ENCODE measurements at regions not wholly inside any gene's neighbourhood (a gene's known extent, or its start where the extent isn't known, plus 50 kb on each side); places are given as distances from the start of the nearest gene placed in this dataset.
"Not testable (repeated sequence)": the region's sequence is repeated elsewhere in the genome, so short reads cannot be mapped to it uniquely, and the experiment has no call there.

DNA sequence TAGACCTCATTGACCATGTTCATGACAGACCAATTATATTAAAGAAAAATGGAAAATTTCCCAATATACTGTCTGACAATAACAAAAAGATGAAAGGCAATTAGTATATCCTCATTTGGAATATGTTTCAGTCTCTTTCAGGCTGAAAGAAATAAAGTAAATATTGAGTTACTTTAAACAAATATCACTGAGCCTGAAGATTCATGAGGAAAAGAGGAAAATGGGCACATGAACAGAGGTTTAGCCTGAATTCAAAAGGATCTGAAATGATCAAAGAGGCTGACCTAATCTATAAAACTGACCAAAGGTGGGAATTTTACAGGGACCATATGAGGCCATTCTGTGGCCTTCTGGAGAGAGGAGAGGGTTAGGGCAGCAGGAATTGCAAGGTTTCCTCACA, 771.5 kb upstream of the CDH18 start:
- H3K9me3 ChIP-seq (ENCODE audit: low read depth); H3K27me3 ChIP-seq: not testable (repeated sequence)

DNA sequence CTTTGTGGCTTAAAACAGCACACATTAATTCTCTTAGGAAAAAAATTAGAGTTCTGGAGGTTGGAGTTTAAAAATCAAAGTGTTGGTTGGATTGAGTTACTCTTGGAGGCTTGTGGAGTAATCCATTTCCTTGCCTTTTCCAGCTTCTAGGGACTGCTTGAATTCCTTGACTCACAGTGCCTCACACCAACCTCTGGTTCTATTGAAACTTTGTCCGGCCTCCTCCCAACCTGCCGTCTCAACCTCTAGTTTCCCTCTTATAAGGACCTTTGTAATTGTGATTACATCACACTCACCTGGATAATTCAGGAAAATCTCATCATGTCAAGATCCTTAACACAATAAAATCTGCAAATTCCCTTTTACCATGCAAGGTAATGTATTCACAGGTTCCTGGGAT, 764.2 kb upstream of the CDH18 start:
- H3K4me3 ChIP-seq; H3K4me1 ChIP-seq (ENCODE audit: low read depth); H3K36me3 ChIP-seq; H3K27ac ChIP-seq; H3K9me3 ChIP-seq (ENCODE audit: low read depth); H3K27me3 ChIP-seq; DNase-seq (ENCODE audit: low read depth in 1 of 2, low spot score in 1 of 2): not testable (repeated sequence)

More for the DNA sequence above, 771.5 kb upstream of the CDH18 start:
- not testable (repeated sequence) for H3K36me3 ChIP-seq; H3K4me1 ChIP-seq (ENCODE audit: low read depth); H3K4me3 ChIP-seq; DNase-seq (ENCODE audit: low read depth in 1 of 2, low spot score in 1 of 2); H3K27ac ChIP-seq

DNA sequence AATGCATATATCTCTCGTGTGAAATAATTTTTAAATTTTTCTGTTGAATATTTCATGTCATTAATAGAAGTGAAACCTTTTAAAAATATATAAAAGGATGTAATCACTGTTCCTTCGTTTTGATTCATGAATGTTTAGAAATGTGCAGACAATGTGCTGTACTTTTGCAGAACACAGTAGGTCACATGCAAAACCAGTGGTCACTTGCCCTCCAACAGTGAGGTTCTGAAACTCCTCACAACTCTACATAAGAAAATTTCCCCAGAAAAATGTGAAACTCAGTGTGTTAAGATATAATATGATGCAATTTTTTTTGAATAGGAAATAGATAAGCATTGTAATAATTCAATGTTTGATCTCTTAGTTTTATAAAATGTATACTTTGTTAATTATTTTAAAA, 747.7 kb upstream of the CDH18 start:
- not testable (repeated sequence) for H3K4me1 ChIP-seq (ENCODE audit: low read depth); H3K27me3 ChIP-seq; H3K36me3 ChIP-seq; H3K9me3 ChIP-seq (ENCODE audit: low read depth); H3K4me3 ChIP-seq; DNase-seq (ENCODE audit: low read depth in 1 of 2, low spot score in 1 of 2); H3K27ac ChIP-seq

DNA sequence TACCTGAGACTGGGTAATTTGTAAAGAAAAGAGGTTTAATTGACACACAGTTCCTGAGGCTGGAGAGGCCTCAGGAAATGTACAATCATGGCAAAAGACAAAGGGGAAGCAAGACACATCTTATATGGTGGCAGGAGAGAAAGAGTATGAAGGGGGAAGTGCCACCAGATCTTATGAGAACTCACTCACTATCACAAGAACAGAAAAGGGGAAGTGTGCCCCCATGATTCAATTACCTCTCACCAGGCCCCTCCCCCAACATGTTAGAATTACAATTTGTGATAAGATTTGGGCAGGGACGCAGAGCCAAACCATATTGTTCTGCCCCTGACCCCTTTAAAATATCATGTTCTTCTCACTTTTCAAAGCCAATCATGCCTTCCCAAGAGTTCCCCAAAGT, 744.2 kb upstream of the CDH18 start:
- H3K9me3 ChIP-seq (ENCODE audit: low read depth); H3K4me3 ChIP-seq; H3K4me1 ChIP-seq (ENCODE audit: low read depth); H3K27me3 ChIP-seq; DNase-seq (ENCODE audit: low read depth in 1 of 2, low spot score in 1 of 2); H3K27ac ChIP-seq; H3K36me3 ChIP-seq: not testable (repeated sequence)

DNA sequence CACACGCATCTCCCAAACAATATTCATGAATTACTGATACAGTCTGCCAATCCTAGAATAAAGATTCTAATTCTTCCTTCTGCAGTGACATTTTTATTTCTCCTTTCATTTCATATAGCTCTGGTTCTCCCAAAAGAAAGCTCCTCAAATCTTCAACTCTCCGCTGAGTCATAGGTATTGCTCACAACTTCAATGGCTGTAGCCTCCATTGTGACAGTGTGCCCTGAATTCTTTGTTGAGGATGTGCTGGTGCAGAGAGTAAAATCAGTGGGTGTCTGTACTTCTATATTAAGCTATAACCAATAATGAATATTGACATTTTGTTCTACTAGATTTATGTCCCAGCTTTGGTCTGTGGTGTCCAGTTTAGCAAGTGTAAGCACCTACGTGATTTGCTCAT, 733.3 kb upstream of the CDH18 start:
- not testable (repeated sequence) for DNase-seq (ENCODE audit: low read depth in 1 of 2, low spot score in 1 of 2); H3K27me3 ChIP-seq; H3K36me3 ChIP-seq; H3K27ac ChIP-seq; H3K4me1 ChIP-seq (ENCODE audit: low read depth); H3K9me3 ChIP-seq (ENCODE audit: low read depth); H3K4me3 ChIP-seq

DNA sequence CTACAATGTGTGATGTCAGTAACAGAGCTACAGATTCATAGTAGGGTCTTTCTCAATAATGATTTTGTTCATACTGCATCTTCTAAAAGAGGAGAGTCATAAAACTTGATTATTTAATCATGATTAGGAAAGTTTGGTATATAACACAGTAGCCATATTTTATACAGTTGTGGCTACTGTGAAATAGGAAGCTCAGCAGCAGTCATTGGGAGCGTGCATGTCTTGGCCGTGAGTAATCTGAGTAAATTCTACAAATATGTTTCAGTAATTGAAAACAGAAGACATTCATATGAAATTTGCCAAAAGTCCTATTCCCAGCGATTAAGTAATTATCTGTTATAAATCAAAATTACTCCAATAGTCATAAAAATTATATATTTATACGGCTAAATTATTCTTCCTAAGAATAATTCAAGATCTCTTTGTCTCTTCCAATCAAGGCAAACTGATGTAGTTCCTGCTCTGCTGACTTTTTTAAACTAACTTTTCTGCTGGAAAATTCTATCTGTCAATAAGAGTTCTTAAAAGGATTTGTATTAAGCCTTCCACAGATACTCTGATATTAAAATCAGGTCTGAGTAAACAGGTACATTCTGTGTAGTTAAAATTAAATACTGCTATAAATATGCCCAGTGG, 723.6 kb upstream of the CDH18 start:
- H3K27ac ChIP-seq; H3K4me3 ChIP-seq; H3K27me3 ChIP-seq; H3K9me3 ChIP-seq (ENCODE audit: low read depth); H3K4me1 ChIP-seq (ENCODE audit: low read depth); H3K36me3 ChIP-seq; DNase-seq (ENCODE audit: low read depth in 1 of 2, low spot score in 1 of 2): not testable (repeated sequence)

DNA sequence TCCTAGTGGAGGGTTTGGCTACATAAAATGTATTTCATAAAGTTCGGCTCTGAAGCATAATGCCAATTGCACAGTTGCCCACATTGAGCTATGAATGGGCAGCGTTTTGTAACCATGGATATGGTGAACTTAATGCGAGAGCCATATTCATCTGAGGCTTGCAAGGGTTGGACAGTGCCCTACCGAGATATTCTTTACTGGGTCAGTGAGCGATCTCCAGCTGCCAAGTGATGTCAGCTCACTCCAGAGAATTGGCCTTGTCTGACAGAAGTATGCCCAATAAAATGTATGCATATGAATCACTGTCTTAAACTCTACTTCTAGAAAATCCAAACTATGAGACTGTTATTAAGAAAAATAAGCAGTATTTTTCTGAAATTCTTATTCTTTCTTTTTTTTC, 719.6 kb upstream of the CDH18 start:
- H3K9me3 ChIP-seq (ENCODE audit: low read depth); DNase-seq (ENCODE audit: low read depth in 1 of 2, low spot score in 1 of 2); H3K36me3 ChIP-seq; H3K4me3 ChIP-seq; H3K27me3 ChIP-seq; H3K4me1 ChIP-seq (ENCODE audit: low read depth); H3K27ac ChIP-seq: not testable (repeated sequence)

DNA sequence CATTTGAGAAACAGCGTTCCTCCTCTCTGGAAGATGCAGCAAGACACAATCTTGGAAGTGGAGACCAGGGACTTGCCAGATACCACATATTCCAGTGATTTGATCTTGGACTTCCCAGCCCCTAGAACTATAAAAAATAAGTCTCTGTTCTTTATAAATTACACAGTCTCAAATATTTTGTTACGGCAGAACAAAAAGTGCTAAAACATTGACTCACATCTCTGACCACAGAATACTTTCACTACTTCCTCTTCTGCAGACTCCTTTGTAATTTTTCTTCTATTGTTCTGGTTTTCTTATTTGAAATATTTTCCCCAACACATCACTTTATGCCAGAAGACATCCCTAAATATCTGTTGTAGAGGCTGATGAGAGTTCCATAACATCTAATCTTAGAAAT, 706.1 kb upstream of the CDH18 start:
- Histone ChIP-seq H3K4me1 (ENCODE audit: low read depth) (no peaks in the 10 kb centered on the region), H3K4me3 (no peak overlapping the region), H3K9me3 (ENCODE audit: low read depth) (no peaks in the 10 kb centered on the region), H3K36me3 (no peaks in the 10 kb centered on the region), H3K27me3 (no peaks in the 10 kb centered on the region), H3K27ac (no peak overlapping the region)
- TF ChIP-seq, protein P1, sequence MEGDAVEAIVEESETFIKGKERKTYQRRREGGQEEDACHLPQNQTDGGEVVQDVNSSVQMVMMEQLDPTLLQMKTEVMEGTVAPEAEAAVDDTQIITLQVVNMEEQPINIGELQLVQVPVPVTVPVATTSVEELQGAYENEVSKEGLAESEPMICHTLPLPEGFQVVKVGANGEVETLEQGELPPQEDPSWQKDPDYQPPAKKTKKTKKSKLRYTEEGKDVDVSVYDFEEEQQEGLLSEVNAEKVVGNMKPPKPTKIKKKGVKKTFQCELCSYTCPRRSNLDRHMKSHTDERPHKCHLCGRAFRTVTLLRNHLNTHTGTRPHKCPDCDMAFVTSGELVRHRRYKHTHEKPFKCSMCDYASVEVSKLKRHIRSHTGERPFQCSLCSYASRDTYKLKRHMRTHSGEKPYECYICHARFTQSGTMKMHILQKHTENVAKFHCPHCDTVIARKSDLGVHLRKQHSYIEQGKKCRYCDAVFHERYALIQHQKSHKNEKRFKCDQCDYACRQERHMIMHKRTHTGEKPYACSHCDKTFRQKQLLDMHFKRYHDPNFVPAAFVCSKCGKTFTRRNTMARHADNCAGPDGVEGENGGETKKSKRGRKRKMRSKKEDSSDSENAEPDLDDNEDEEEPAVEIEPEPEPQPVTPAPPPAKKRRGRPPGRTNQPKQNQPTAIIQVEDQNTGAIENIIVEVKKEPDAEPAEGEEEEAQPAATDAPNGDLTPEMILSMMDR (IDR thresholded peaks at IDR 0.05; ENCODE audit: low read depth, low read length), result no peak
- DNase-seq (ENCODE audit: low read depth in 1 of 2, low spot score in 1 of 2), result no peak

DNA sequence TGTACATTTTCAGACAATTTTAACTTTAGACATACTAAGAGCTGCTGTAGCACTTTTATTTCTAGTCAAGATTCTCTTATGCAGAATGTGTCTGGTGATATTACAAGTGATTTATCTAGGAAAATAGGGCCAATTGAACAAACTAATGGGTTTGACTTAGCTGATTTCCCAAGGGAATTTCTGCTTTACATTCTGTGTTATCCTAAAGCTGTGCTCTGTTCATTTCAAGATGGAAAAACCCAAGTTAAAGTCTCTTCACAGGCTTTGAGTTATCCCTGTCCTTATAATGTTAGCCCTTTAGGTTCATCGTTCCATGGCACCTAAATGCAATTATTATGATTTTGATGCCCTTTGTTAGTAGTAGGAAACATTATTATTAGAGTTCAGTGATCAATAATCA, 704.9 kb upstream of the CDH18 start:
- H3K36me3 ChIP-seq, result no peaks in the 10 kb centered on the region
- H3K9me3 ChIP-seq (ENCODE audit: low read depth), result no peaks in the 10 kb centered on the region
- no peaks in the 10 kb centered on the region for H3K27me3 ChIP-seq
- TF ChIP-seq, protein P1 (IDR thresholded peaks at IDR 0.05; ENCODE audit: low read depth, low read length), result no peak
- DNase-seq (ENCODE audit: low read depth in 1 of 2, low spot score in 1 of 2), result no peak
- no peaks in the 10 kb centered on the region for H3K4me1 ChIP-seq (ENCODE audit: low read depth)
- H3K4me3 ChIP-seq, result no peak overlapping the region
- no peak overlapping the region for H3K27ac ChIP-seq

Data from cardiac muscle cell (in vitro differentiated cells and primary cell).